T-helper 17 cell (primary cell): ENCODE measurements at regions not wholly inside any gene's neighbourhood (a gene's known extent, or its start where the extent isn't known, plus 50 kb on each side); places are given as distances from the start of the nearest gene placed in this dataset.

Experiments
- ATAC-seq: fragments of 150-1000 bp; cut with Tn5 transposase; 2 replicates; pipeline ENCODE4 v1.10.0; 2021; ENCODE audit warnings: mild to moderate bottlenecking, moderate library complexity
- DNase-seq, 3 donors: peaks; one replicate each; pipeline versions ENCODE4 v3.0.0 to v3.0.0-alpha.2; 2020 to 2021
- H3K9me3 ChIP-seq: one replicate; pipeline ENCODE4 v1.7.0; 2013; ENCODE audit warnings: low read length, mild to moderate bottlenecking; ENCODE audit not compliant: control insufficient read depth, poor library complexity, severe bottlenecking
- H3K27ac Mint-ChIP-seq: one replicate; pipeline ENCODE4 v1.8.0; 2022; ENCODE audit warnings: mild to moderate bottlenecking, moderate library complexity, mixed read lengths
- H3K27me3 Mint-ChIP-seq: one replicate; pipeline ENCODE4 v1.8.0; 2022; ENCODE audit warnings: mixed read lengths
- H3K36me3 Mint-ChIP-seq: one replicate; pipeline ENCODE4 v1.8.0; 2022; ENCODE audit warnings: low read depth, mixed read lengths
- H3K4me1 Mint-ChIP-seq: one replicate; pipeline ENCODE4 v1.8.0; 2022; ENCODE audit warnings: mild to moderate bottlenecking, mixed read lengths
- H3K4me3 Mint-ChIP-seq: one replicate; pipeline ENCODE4 v1.8.0; 2022; ENCODE audit warnings: mild to moderate bottlenecking, moderate library complexity, mixed read lengths

DNA sequence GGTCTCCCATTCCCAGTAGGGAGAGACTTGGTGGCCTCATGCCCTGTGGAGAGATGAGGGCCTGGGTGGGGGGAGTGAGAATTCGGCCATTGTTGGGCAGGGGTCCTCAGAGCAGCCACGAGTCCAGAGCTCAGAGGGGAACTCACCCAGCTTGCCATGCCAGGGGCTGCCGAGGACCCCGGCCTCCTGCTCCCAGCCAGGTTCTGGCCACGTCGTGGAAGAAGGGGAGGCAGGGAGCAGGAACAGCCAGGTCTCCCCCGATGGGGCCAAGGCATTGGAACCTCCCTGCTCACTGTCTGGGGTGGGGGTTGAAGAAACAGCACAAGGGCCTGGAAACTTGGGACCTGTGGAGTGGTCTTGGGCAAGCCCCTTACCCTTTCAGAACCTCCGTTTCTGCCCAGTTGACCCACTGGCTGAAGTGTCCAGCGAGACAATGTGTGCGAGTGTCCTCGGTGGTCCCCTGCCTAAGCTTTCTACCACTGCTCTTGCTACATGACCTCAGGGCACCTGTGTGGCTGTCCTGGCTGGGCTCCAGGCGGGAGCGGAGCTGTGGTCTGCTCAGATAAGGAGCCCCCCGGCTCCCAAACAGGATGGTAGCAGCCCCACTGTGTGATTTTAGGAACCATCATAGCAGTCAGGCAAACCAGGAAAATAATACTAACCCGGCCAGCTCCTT, 74.7 kb upstream of the WNT11 start:
- peaks cover 11% of the 10 kb centered on the region for H3K4me1 Mint-ChIP-seq
- DNase-seq = no peak
- no peaks in the 10 kb centered on the region for H3K27me3 Mint-ChIP-seq
- no peaks in the 10 kb centered on the region for H3K9me3 ChIP-seq
- H3K27ac Mint-ChIP-seq = no peak overlapping the region
- no peaks in the 10 kb centered on the region for H3K36me3 Mint-ChIP-seq
- no peak overlapping the region for H3K4me3 Mint-ChIP-seq
- no peak for ATAC-seq

DNA sequence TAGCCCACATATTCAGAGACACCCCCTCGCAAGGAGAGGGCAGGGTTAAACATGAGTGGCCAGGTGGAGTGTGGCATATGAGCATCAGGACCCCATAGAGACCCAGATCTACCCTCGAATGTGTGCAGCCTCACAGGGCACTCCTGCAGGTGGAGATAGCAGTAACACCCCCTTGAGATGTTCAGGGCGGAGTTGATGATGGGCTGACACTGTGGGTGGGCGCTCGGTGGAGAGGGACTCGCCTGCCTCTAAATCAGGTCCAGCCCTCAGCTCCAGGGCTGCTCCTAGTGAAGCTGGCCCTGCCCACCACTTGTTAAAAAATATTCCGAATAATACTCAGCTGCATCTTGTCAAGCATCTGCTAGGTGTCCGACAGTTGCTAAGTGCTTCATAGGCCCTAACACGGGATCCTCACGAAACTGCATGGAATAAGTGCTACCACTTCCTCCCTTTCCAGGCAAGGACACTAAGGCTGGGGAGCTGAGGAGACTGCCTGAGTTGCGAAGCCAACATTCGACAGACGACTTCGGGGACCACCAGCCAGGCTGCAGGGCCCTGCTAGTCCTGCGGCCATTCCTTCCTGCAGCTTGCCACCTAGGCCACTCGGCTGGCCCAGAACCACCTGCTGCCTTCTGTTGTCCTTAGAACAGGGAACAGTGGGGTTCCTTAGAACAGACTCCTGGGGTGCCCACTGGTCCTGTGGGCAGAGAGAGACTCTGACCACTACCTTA, 74.0 kb upstream of the WNT11 start:
- DNase-seq (no peak), ATAC-seq (no peak)
- Mint-ChIP-seq H3K4me1 (peaks cover 5% of the 10 kb centered on the region), H3K27ac (no peak overlapping the region), H3K4me3 (no peak overlapping the region), H3K36me3 (no peaks in the 10 kb centered on the region), H3K27me3 (no peaks in the 10 kb centered on the region)
- H3K9me3 ChIP-seq = no peaks in the 10 kb centered on the region

DNA sequence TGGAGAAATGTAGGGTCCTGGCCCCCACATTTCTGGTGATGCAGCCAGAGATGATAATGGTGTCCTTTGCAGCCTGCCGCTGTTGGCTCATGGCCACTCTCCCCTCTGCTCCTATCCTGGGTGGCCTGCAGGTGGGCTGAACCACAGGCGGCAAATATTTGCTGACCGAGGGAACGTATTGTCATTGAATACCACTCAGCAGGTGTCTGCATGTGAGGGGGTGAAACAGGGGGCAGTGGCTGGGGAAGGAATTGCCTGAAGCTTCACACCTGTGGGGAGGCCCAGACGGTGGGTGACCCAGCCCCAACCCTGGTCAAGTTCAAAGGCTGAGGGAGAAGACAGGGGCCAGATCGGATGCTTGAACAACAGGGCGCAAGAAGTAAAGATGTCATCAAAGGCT, 73.3 kb upstream of the WNT11 start:
- no peaks in the 10 kb centered on the region for H3K9me3 ChIP-seq
- DNase-seq (no peak), ATAC-seq (no peak)
- Mint-ChIP-seq H3K27ac (no peak overlapping the region), H3K36me3 (no peaks in the 10 kb centered on the region), H3K4me1 (peaks cover 3% of the 10 kb centered on the region), H3K4me3 (no peak overlapping the region), H3K27me3 (no peaks in the 10 kb centered on the region)

DNA sequence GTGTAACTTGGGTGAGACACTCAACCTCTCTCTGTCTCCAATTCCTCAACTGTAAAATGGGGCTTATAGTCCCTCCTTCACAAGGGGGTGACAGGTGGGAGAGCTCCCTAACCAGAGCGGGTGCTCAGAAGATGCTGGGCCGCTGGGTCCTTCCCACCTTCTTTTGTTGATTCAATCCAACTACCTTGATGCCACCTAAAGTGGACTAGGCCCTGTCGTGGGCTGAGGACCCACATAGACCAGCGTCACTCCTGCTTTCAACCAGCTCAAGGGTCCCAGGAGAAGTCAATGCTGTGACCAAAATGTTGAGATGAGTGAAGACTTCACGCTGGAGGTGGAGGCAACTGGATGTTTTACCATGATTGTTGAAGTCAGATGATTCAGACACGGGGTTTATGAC, 72.7 kb upstream of the WNT11 start:
- ATAC-seq = no peak
- Mint-ChIP-seq H3K4me1 (peaks cover 3% of the 10 kb centered on the region), H3K27me3 (no peaks in the 10 kb centered on the region), H3K36me3 (no peaks in the 10 kb centered on the region), H3K27ac (no peak overlapping the region), H3K4me3 (no peak overlapping the region)
- no peak for DNase-seq
- H3K9me3 ChIP-seq = no peaks in the 10 kb centered on the region

DNA sequence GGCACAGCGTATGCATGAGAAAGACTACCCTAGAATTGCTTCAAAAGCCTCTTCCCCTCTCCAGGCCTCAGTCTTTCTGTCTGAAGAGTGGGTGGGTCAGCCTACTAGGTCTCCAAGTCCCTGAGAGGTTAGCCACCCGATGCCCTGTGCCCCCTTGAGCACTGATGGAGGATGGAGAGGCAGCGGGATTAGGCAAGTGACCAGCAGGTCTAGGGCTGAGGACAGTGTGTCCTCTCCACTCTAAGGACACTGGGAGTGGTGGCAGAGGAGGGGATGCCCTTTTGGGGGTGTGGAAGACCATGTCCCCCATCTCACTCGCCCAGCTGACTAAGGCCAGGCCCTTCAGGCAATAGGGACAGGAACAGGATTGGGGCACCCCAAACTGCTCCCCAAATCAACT, 72.2 kb upstream of the WNT11 start:
- Mint-ChIP-seq H3K36me3 (no peaks in the 10 kb centered on the region), H3K4me1 (peaks cover 3% of the 10 kb centered on the region), H3K27ac (no peak overlapping the region), H3K27me3 (no peaks in the 10 kb centered on the region), H3K4me3 (no peak overlapping the region)
- no peaks in the 10 kb centered on the region for H3K9me3 ChIP-seq
- DNase-seq (no peak), ATAC-seq (no peak)

DNA sequence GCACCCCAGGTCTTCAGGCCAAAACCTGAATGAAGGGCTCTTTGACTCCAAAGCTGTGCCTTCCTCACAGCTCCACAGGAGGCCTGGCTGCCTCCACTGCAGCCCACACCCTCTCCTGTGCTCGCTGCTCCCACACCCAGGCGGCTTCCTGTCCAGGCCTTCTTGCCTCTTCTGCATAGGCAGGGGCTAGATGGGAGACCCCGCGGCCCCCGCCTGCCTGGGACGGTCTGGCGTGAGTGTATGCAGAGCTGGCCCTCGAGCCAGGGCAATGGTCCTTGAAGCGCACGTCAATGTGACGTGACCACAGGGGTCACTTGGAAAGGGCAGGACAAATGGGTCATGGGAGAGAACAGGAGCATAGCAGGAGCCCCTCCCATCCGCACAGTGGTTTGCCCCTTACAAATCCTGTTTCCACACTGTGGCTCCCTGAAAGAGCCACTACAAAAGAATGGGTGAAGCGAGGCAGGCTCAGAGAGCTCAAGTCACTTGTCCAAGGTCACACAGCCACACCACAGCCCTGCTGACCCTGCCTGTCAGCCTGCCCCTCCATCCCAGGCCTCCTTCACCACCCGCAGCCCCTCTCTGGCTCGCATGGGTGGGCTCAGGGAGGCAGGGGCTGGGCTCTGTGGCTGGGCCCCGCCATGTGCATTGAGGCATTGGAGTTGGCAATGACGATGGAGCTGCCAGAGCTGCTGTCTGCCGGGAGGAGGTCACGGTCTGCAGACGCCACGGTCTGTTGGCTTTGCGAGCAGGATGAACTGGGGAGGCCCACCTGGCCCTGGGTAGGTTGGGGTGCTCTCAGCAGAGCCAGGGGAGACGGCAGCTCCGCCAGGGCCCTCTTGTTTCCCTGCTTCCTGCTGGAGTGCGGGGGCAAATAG, 71.2 kb upstream of the WNT11 start:
- no peak for ATAC-seq

DNA sequence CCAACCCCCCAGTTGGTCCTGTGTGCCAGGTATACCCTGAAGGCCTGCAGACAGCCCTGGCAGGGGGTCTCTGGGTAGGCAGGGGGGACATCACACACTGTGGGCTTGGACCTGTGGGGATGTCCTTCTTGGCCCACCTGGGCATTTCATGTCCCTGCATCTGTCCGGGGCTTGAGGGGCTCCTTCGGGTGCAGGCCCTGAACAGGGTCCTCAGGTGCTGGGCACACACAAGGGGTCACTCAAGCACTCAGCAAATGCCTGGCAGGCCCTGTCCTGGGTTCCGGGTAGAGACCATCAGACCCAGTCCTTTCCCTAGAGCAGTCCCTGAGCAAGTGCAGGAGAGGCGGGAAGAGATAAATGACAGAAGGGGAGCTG, 70.5 kb upstream of the WNT11 start:
- Mint-ChIP-seq H3K27ac (no peak overlapping the region), H3K27me3 (no peaks in the 10 kb centered on the region), H3K4me1 (no peaks in the 10 kb centered on the region), H3K36me3 (no peaks in the 10 kb centered on the region), H3K4me3 (no peak overlapping the region)
- DNase-seq = no peak
- ATAC-seq = no peak
- no peaks in the 10 kb centered on the region for H3K9me3 ChIP-seq

More for the DNA sequence above, 71.2 kb upstream of the WNT11 start:
- Mint-ChIP-seq H3K4me3 (no peak overlapping the region), H3K36me3 (no peaks in the 10 kb centered on the region), H3K27ac (no peak overlapping the region), H3K27me3 (no peaks in the 10 kb centered on the region), H3K4me1 (peaks cover 2% of the 10 kb centered on the region)
- no peak for DNase-seq
- no peaks in the 10 kb centered on the region for H3K9me3 ChIP-seq

DNA sequence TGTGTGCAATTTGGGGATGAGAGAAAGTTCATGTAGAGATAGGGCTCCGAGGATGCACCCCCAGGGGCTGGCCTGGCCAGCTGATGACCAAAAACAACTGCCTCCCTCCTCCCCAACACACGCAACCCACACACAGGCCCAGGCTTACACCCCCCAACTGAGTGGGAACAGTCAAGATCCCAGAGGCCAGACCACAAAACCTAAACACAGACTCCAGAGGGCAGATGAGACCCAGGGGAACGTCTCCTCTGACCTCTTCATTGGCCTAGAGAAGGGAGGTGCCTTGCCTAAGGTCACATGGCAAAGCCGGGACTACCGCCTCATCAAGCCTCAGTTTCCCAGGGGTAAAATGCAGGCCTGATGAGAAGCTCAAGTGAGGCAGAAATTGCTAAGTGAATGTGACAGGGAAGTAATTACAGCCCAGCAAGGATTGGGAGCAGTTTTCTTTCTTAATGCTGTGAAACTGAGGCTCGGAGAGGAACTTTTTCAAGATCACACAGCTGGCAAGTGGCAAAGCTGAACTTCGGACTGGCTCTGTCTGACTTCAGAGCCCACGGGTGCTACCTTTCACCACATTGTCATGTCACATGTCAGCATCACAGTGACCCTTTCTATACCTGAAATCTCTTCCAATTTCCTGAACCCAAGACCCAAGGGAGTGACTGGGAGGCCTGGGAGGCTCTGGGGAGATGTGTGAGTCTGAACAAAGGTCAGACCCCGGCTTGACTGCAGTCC, 69.9 kb upstream of the WNT11 start:
- H3K27me3 Mint-ChIP-seq = no peaks in the 10 kb centered on the region
- ATAC-seq (no peak), DNase-seq (no peak)
- no peak overlapping the region for H3K27ac Mint-ChIP-seq
- H3K4me1 Mint-ChIP-seq = no peaks in the 10 kb centered on the region
- H3K36me3 Mint-ChIP-seq = no peaks in the 10 kb centered on the region
- no peaks in the 10 kb centered on the region for H3K9me3 ChIP-seq
- H3K4me3 Mint-ChIP-seq = no peak overlapping the region

DNA sequence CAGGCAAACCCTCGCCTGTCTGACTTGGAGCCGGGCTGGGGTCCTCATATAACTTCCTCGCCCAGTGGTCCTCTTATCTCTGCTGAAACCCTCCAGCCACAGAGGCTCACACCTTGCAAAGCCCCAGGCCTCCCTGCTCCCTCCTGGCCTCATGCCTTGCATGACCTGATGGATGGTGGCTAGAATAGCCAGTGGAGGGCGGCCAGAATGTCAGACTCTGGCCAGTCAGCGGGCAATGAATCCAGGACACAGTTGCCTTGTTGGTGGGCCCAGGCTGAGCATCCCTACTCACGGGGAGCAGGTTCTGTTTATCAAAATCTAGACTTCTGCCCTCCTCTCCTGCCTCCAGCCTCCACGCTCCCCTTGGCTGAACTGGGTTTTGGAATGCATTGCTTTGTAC, 69.1 kb upstream of the WNT11 start:
- ATAC-seq = no peak
- H3K36me3 Mint-ChIP-seq = no peaks in the 10 kb centered on the region

DNA sequence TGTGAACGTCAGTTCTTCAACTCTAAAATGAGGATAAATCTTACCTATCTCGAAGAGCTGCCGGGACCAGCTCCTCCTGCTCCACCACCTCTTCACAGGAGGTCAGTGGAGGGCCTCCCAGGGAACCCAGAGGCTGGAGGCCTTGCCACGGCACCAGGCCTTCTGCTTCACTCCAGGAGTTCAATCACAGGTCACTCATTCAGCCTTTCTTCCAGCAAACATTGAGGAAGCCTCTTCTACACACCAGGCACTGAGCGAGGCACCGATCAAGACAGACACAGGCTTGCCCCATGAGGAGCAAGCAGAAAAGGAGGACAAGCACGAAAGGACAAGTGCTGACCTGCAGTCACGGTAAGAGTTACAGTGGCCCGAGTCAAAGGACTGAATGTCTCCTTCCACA, 64.8 kb upstream of the WNT11 start:
- H3K27ac Mint-ChIP-seq = no peak overlapping the region
- H3K9me3 ChIP-seq = no peaks in the 10 kb centered on the region
- H3K27me3 Mint-ChIP-seq = no peaks in the 10 kb centered on the region
- no peak for ATAC-seq
- H3K4me3 Mint-ChIP-seq = no peak overlapping the region
- H3K4me1 Mint-ChIP-seq = no peaks in the 10 kb centered on the region
- no peak for DNase-seq
- no peaks in the 10 kb centered on the region for H3K36me3 Mint-ChIP-seq

More for the DNA sequence above, 69.1 kb upstream of the WNT11 start:
- Mint-ChIP-seq H3K27me3 (no peaks in the 10 kb centered on the region), H3K4me3 (no peak overlapping the region), H3K4me1 (no peaks in the 10 kb centered on the region), H3K27ac (no peak overlapping the region)
- DNase-seq = no peak
- H3K9me3 ChIP-seq = no peaks in the 10 kb centered on the region

DNA sequence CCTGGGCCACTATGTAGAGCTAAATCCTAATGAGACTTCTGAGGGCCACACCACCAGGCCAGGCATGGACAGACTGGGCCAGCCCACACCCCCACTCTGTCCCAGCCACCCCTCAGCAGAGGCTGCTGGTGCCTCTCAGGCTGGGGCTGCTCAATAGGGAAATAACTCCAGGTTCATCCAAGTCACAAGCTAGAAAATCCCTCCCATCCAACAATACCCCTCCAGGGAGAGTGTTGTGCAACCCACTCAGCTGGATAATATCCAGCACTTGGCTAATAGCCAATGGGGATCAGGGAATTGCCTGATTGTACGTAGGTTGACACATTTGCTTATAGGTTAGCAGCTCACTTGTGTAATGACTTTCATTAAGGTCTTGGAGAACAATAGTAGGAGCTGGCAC, 64.1 kb upstream of the WNT11 start:
- DNase-seq (no peak), ATAC-seq (no peak)
- Mint-ChIP-seq H3K4me1 (no peaks in the 10 kb centered on the region), H3K27ac (no peak overlapping the region), H3K27me3 (no peaks in the 10 kb centered on the region), H3K36me3 (no peaks in the 10 kb centered on the region), H3K4me3 (no peak overlapping the region)
- no peaks in the 10 kb centered on the region for H3K9me3 ChIP-seq

DNA sequence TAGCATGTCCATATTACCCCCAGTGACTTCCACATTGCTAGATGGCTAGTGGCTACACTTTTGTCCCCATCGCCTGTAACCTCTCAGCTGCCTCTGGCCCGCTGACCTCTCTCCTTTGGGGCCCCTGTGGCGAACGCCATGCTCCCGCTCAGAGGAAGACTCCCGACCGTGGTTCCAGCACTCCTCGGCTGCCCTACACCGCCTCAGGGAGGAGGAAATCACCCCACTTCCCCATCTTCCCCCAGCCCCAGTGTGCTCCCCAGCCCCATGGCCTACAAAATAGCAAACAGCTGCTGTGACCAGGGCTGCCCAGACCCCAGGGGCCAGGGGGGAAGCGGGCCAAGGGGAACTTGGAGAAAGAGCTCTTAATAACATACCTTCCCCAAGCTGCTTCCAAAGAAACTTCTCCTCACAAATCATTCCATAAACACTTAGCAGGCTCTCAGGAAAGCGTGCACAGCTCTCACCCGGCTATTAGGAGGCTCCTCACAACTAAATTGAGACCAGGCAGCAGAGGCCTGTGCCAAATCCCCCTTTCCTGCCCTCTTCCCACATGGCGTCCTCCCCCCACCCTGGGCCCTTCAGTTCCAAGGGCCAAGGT, 63.5 kb upstream of the WNT11 start:
- no peak overlapping the region for H3K4me3 Mint-ChIP-seq
- H3K36me3 Mint-ChIP-seq = no peaks in the 10 kb centered on the region
- H3K9me3 ChIP-seq = no peaks in the 10 kb centered on the region
- H3K4me1 Mint-ChIP-seq = no peaks in the 10 kb centered on the region
- no peak for ATAC-seq
- DNase-seq = no peak
- H3K27me3 Mint-ChIP-seq = no peaks in the 10 kb centered on the region
- no peak overlapping the region for H3K27ac Mint-ChIP-seq

DNA sequence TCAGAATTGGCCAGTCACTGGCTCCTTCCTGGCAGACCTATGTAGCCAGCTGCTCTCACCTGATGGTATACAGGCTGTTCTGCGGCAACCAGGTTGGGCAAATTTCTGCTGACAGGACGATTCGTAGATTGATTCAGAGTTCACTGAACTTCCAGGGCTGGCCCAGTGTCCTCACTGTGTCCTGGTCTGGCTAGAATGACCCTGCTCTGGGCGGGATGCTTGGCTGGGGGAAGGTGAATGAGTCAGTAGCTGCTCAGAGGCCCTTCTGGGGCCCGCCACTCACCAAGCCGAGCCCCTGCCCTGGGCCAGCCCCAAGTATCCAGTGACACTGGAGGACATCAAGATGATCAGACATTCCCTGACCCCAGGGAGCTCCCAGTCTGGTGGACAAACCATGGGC, 62.9 kb upstream of the WNT11 start:
- no peak for ATAC-seq
- Mint-ChIP-seq H3K4me3 (no peak overlapping the region), H3K27me3 (no peaks in the 10 kb centered on the region), H3K27ac (no peak overlapping the region), H3K36me3 (no peaks in the 10 kb centered on the region), H3K4me1 (no peaks in the 10 kb centered on the region)
- DNase-seq = no peak
- no peaks in the 10 kb centered on the region for H3K9me3 ChIP-seq
